DND-41 (cell line): ENCODE measurements at regions not wholly inside any gene's neighbourhood (a gene's known extent, or its start where the extent isn't known, plus 50 kb on each side); places are given as distances from the start of the nearest gene placed in this dataset.
"Not testable (repeated sequence)": the region's sequence is repeated elsewhere in the genome, so short reads cannot be mapped to it uniquely, and the experiment has no call there.

Source experiments
- ATAC-seq: fragments of 200-7000 bp; cut with Tn5 transposase; 3 replicates; pipeline ENCODE4 v1.9.1; 2021; ENCODE audit warnings: low read depth; ENCODE audit not compliant: insufficient read depth
- DNase-seq: peaks from one replicate; pipeline ENCODE4 v3.0.0-alpha.2; 2020
- H2AFZ ChIP-seq: 2 replicates; pipeline ENCODE4 v1.6.0; 2012; ENCODE audit warnings: low read depth, low read length
- H3K27ac ChIP-seq: 2 replicates; pipeline ENCODE4 v1.5.1; 2012; ENCODE audit warnings: low read length, inconsistent platforms
- H3K27me3 ChIP-seq: fragments of 200-600 bp; sonication (generic); 2 replicates; pipeline ENCODE4 v1.6.0; 2012; ENCODE audit warnings: low read length, mild to moderate bottlenecking, inconsistent platforms; ENCODE audit not compliant: insufficient read depth, poor library complexity
- H3K36me3 ChIP-seq: 2 replicates; pipeline ENCODE4 v1.5.1; 2012; ENCODE audit warnings: low read length, inconsistent platforms; ENCODE audit not compliant: insufficient read depth
- H3K4me1 ChIP-seq: 2 replicates; pipeline ENCODE4 v1.5.1; 2012; ENCODE audit warnings: mild to moderate bottlenecking, low read length; ENCODE audit not compliant: insufficient read depth
- H3K4me2 ChIP-seq: 2 replicates; pipeline ENCODE4 v1.6.0; 2012; ENCODE audit warnings: mild to moderate bottlenecking, moderate library complexity, low read length, inconsistent platforms; ENCODE audit not compliant: insufficient read depth
- H3K4me3 ChIP-seq, 2 experiments: fragments of 200-600 bp in 1 of 2; shearing (Covaris generic) in 1 of 2; 2 replicates each; pipeline ENCODE4 v1.5.1; 2012 to 2016; ENCODE audit warnings: inconsistent platforms in 2 of 2, low read length in 2 of 2, mild to moderate bottlenecking in 2 of 2, low read depth in 1 of 2, moderate library complexity in 1 of 2
- H3K79me2 ChIP-seq: 2 replicates; pipeline ENCODE4 v1.6.0; 2012; ENCODE audit warnings: low read length, inconsistent platforms; ENCODE audit not compliant: insufficient read depth
- H3K9ac ChIP-seq: 2 replicates; pipeline ENCODE4 v1.6.0; 2012; ENCODE audit warnings: low read depth, mild to moderate bottlenecking, inconsistent platforms, low read length, moderate library complexity
- H3K9me3 ChIP-seq: 2 replicates; pipeline ENCODE4 v1.5.1; 2012; ENCODE audit warnings: low read length, moderate library complexity, mild to moderate bottlenecking, inconsistent platforms; ENCODE audit not compliant: insufficient read depth, severe bottlenecking
- H4K20me1 ChIP-seq: 2 replicates; pipeline ENCODE4 v1.6.0; 2012; ENCODE audit warnings: low read length; ENCODE audit not compliant: insufficient read depth

DNA sequence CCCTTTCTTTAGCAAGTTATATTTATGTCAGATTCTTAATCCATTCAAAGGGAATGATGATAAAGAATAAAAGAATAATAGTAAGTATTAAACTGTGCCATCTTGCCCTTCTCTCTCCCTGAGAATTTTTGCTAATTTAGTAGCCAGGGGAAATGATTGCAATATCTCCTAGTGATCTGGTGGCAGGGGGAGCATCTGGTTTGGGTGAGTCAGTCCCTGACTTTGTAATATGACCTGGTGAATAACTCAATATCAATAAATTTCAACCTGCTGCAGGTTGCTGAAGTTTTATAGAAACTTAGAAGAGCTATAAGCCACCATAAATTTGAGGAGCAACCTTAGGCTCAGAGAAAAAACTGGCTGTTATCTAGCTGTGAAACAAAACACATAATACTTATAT, 149.4 kb downstream of the SYT15 start:
- not testable (repeated sequence) for H3K4me3 ChIP-seq, DNase-seq, H3K27me3 ChIP-seq, ATAC-seq, H3K4me1 ChIP-seq, H2AFZ ChIP-seq, H3K9ac ChIP-seq, H3K79me2 ChIP-seq, H3K27ac ChIP-seq, H3K36me3 ChIP-seq, H3K4me2 ChIP-seq, H3K9me3 ChIP-seq, H4K20me1 ChIP-seq

DNA sequence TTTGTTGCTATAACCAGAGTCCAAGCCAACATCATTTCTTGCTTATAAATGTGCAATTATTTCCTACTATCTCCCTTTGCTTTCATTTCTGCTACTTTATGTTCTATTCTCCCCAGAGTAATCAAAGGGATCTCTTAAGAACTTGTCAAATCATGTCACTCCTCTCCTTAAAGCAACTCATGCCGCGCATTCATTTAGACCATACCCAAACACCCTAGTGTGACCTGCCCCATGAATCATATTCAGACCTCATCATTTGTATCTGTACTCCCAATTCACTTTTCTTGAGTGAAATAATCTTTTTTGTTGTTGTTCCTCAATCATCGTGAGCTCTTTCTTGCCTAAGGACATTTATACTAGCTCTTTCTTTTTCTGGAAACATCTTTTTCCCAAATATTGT, 151.8 kb downstream of the SYT15 start:
- ATAC-seq, H3K9me3 ChIP-seq, H2AFZ ChIP-seq, H3K79me2 ChIP-seq, H3K27me3 ChIP-seq, H3K9ac ChIP-seq, H3K4me3 ChIP-seq, DNase-seq, H3K4me2 ChIP-seq, H3K27ac ChIP-seq, H3K36me3 ChIP-seq, H3K4me1 ChIP-seq, H4K20me1 ChIP-seq: not testable (repeated sequence)

DNA sequence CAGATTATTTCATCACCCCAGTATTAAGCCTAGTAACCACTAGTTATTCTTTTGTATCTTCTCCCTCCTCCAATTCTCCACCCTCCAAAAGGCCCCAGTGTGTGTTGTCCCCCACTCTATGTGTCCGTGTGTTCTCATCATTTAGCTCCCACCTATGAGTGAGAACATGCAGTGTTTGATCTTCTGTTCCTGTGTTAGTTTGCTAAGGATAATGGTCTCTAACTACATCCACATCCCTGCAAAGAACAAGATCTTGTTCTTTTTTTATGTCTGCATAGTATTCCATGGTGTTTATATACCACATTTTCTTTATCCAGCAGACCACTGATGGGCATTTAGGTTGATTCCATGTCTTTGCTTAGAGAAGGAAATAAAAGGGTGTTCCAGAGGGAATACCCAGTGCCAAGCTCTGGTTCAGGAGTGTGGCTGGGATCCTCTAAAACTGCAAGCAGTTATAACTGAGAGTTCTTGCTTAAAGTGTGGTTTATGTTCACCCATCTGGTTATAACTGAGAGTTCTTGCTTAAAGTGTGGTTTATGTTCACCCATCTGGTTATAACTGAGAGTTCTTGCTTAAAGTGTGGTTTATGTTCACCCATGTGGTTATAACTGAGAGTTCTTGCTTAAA, 154.8 kb downstream of the SYT15 start:
- H3K9ac ChIP-seq, ATAC-seq, H3K9me3 ChIP-seq, H3K4me2 ChIP-seq, H3K79me2 ChIP-seq, H4K20me1 ChIP-seq, H3K36me3 ChIP-seq, H3K27me3 ChIP-seq, H3K4me3 ChIP-seq, H3K27ac ChIP-seq, H2AFZ ChIP-seq, DNase-seq, H3K4me1 ChIP-seq: not testable (repeated sequence)

DNA sequence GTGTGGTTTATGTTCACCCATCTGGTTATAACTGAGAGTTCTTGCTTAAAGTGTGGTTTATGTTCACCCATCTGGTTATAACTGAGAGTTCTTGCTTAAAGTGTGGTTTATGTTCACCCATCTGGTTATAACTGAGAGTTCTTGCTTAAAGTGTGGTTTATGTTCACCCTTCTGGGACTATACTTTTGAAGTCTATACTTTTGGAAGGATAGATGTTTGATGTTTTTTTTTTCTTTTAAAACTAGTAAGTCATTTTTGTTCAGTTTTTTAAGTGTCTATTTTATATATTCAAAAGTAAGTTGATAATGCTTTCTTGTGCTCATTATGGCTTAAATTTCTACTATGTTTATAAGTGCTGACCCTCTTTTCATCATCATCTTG, 155.3 kb downstream of the SYT15 start:
- H3K27ac ChIP-seq, ATAC-seq, DNase-seq, H3K9ac ChIP-seq, H3K4me3 ChIP-seq, H3K4me1 ChIP-seq, H2AFZ ChIP-seq, H3K79me2 ChIP-seq, H3K27me3 ChIP-seq, H3K9me3 ChIP-seq, H3K36me3 ChIP-seq, H4K20me1 ChIP-seq, H3K4me2 ChIP-seq: not testable (repeated sequence)

DNA sequence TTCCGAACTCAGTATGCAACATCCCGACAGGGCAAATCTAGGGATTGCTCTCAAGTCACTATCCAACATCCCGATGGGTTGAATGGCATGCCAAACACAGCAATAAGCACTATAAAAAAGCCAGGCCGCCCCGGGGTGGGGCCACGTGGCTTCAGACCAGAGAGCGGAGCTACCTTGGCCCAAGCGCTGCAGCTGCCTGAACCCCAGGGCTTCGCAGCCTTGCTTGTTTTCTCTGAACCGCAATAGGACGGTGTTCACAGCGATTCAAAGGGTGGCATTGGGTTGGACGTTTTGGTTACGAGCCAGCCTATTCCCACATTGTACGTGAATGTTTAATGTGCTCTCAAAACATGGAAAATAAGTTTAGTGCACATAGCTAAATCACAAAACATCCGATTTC, 161.0 kb downstream of the SYT15 start:
- H3K4me3 ChIP-seq, ATAC-seq, H3K9ac ChIP-seq, H3K4me1 ChIP-seq, H3K4me2 ChIP-seq, DNase-seq, H3K36me3 ChIP-seq, H3K27ac ChIP-seq, H2AFZ ChIP-seq, H4K20me1 ChIP-seq, H3K27me3 ChIP-seq, H3K9me3 ChIP-seq, H3K79me2 ChIP-seq: not testable (repeated sequence)

DNA sequence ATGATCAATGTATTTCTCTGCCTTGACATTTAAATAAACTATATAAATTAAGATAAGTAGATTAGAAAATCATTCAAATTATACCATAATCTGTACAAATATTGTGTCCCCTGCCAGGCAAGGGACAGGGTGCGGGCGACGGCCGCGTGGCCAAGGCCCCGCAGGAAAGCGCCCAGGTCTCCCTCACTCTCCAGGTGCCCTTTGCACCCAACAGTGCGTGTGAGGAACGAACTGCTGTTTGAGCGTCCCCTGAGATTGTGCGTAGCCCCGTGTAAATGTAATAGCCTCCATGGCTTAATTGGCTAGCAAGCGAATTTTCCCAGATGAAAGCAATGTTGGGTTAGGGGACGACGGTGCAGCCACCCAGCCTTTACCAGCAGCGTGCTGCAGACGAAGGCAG, 161.4 kb downstream of the SYT15 start:
- not testable (repeated sequence) for H3K9me3 ChIP-seq, H4K20me1 ChIP-seq, H3K9ac ChIP-seq

DNA sequence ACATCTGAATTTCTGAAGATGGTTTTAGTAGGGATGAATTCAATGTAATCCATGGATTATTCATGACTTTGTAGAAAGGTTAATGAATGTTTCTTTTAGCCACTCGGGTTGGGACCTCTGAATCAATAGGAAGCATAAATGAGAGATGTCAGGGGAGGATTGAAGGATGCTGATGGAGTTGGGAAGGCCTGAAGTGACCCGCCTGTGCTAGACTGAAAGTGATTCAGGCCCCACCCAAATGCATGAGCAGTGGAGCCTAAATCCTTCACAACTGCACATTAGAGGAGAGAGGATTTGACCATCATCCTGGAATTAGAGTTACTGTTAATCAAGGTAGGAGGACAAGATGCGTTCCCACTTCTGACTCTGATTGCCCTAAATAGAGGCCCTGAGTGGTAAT, 162.2 kb upstream of the PTPN20 start:
- H3K4me3 ChIP-seq, DNase-seq, H3K27ac ChIP-seq, H3K9ac ChIP-seq, H3K36me3 ChIP-seq, H3K27me3 ChIP-seq, ATAC-seq, H3K4me1 ChIP-seq, H4K20me1 ChIP-seq, H3K4me2 ChIP-seq, H2AFZ ChIP-seq, H3K9me3 ChIP-seq, H3K79me2 ChIP-seq: not testable (repeated sequence)

More for the DNA sequence above, 161.4 kb downstream of the SYT15 start:
- H3K4me3 ChIP-seq, H3K79me2 ChIP-seq, DNase-seq, H3K4me2 ChIP-seq, H3K36me3 ChIP-seq, H3K27me3 ChIP-seq, H2AFZ ChIP-seq, ATAC-seq, H3K27ac ChIP-seq, H3K4me1 ChIP-seq: not testable (repeated sequence)

DNA sequence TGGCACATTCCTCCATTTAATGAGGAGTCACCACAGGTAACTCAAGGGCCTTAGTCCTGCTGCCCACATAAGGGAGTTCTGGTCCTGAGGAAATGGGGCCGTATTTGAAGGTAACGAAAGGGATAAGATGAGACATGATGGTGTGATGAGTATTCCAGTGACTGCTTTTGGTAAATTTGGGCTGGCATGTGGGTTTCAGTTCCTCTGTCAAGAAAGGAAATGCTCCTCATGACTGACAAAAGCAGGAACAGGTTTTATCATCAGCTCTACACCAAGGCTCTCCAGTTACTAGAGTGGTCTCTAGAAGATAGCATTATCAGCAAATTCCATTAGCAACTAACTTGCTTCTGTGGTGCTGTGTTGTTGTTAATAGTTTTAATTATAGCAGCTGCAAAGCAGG, 161.8 kb upstream of the PTPN20 start:
- H3K27me3 ChIP-seq, H3K27ac ChIP-seq, H3K79me2 ChIP-seq, H3K4me1 ChIP-seq, H3K9me3 ChIP-seq, H4K20me1 ChIP-seq, H3K4me3 ChIP-seq, DNase-seq, H2AFZ ChIP-seq, H3K36me3 ChIP-seq, H3K9ac ChIP-seq, ATAC-seq, H3K4me2 ChIP-seq: not testable (repeated sequence)
